HCT116 (cell line): ENCODE measurements at regions not wholly inside any gene's neighbourhood (a gene's known extent, or its start where the extent isn't known, plus 50 kb on each side); places are given as distances from the start of the nearest gene placed in this dataset.

Experiments used
- ATAC-seq: fragments of 200-7000 bp; cut with Tn5 transposase; 2 replicates; pipeline ENCODE4 v1.9.1; 2020; ENCODE audit warnings: mild to moderate bottlenecking, moderate library complexity
- BruUV-seq: library from RNA; stranded (reverse); fragments of 400-500 nt; replicated peaks from 2 replicates; lab custom pipeline; 2021; lab: Mats Ljungman, UMichigan
- CTCF ChIA-PET: fragments of 300-600 bp; sonication (Branson Sonifier 250); formaldehyde crosslinking; loops from one replicate; lab custom pipeline; 2021; ENCODE audit warnings: antibody characterized with exemption; lab: Charles Lee
- POLR2A ChIA-PET: fragments of 300-600, 350-600 bp; sonication (Branson Sonifier 250); formaldehyde crosslinking; loops from one replicate; lab custom pipeline; 2021; ENCODE audit warnings: antibody characterized with exemption; lab: Charles Lee
- RAD21 ChIA-PET, 2 experiments: fragments of 300-600 bp; sonication (Branson Sonifier 250); formaldehyde crosslinking; loops; one replicate each; lab custom pipeline; 2023; ENCODE audit warnings: low total read pairs in 2 of 2; ENCODE audit not compliant: uncharacterized antibody in 2 of 2, unreplicated experiment in 2 of 2, low non-redundant PET in 1 of 2; lab: Charles Lee
- DNase-seq: peaks from one replicate; pipeline ENCODE4 v3.0.0-alpha.2; 2010; ENCODE audit warnings: low read depth, low spot score
- H2AFZ ChIP-seq: fragments of 200-600 bp; shearing (Covaris generic), sonication (generic); 2 replicates; pipeline ENCODE4 v1.6.1; 2017; ENCODE audit warnings: low read depth, mixed run types, mixed read lengths, antibody characterized with exemption, low read length; ENCODE audit not compliant: poor library complexity, severe bottlenecking
- H3K27ac ChIP-seq: 2 replicates; pipeline ENCODE4 v1.5.1; 2012; ENCODE audit warnings: low read depth, low read length
- H3K27me3 ChIP-seq: fragments of 200-600 bp; sonication (generic); 2 replicates; pipeline ENCODE4 v1.6.1; 2016; ENCODE audit warnings: mixed run types, low read length, mixed read lengths; ENCODE audit not compliant: insufficient read depth
- H3K36me3 ChIP-seq, 2 experiments: fragments of 200-500 bp in 1 of 2; fragments of 200-600 bp in 1 of 2; sonication (Bioruptor generic) in 1 of 2; sonication (generic) in 1 of 2; 2 replicates each; pipeline versions ENCODE4 v1.5.1 to v1.6.1; 2014 to 2016; ENCODE audit warnings: low read length in 2 of 2, inconsistent platforms in 1 of 2, mixed read lengths in 1 of 2, mixed run types in 1 of 2; ENCODE audit not compliant: insufficient read depth in 2 of 2, control insufficient read depth in 1 of 2
- H3K4me1 ChIP-seq, 2 experiments: fragments of 200-600 bp in 1 of 2; sonication (generic) in 1 of 2; 2 replicates each; pipeline versions ENCODE4 v1.5.1 to v1.6.1; 2012 to 2017; ENCODE audit warnings: low read length in 2 of 2, inconsistent platforms in 1 of 2, mild to moderate bottlenecking in 1 of 2, mixed read lengths in 1 of 2, mixed run types in 1 of 2, moderate library complexity in 1 of 2; ENCODE audit not compliant: insufficient read depth in 2 of 2, control insufficient read depth in 1 of 2
- H3K4me2 ChIP-seq: fragments of 200-600 bp; sonication (generic); 2 replicates; pipeline ENCODE4 v1.6.1; 2017; ENCODE audit warnings: mixed run types, low read length, mixed read lengths
- H3K4me3 ChIP-seq, 2 experiments: fragments of 200-600 bp in 1 of 2; sonication (generic) in 1 of 2; replicated peaks in 1 of 2; 2 replicates each; pipeline ENCODE4 v1.5.1; 2011 to 2016; ENCODE audit warnings: low read length in 2 of 2, control low read depth in 1 of 2, low read depth in 1 of 2, mild to moderate bottlenecking in 1 of 2, mixed read lengths in 1 of 2, mixed run types in 1 of 2
- H3K79me2 ChIP-seq: fragments of 200-600 bp; sonication (generic); 2 replicates; pipeline ENCODE4 v1.6.1; 2017; ENCODE audit warnings: mild to moderate bottlenecking, mixed run types, low read length, moderate library complexity, mixed read lengths; ENCODE audit not compliant: insufficient read depth
- H3K9ac ChIP-seq: fragments of 200-600 bp; sonication (generic); 2 replicates; pipeline ENCODE4 v1.6.1; 2016; ENCODE audit warnings: low read length, mixed read lengths
- H3K9me2 ChIP-seq: fragments of 200-600 bp; sonication (generic), shearing (Covaris generic); 2 replicates; pipeline ENCODE4 v1.6.1; 2017; ENCODE audit warnings: mixed run types, mild to moderate bottlenecking, moderate library complexity; ENCODE audit not compliant: insufficient read depth
- H3K9me3 ChIP-seq, 2 experiments: fragments of 200-500 bp in 1 of 2; fragments of 200-600 bp in 1 of 2; sonication (Bioruptor generic) in 1 of 2; sonication (generic) in 1 of 2; 2 replicates each; pipeline ENCODE4 v1.6.1; 2014 to 2017; ENCODE audit warnings: low read length in 2 of 2, mixed read lengths in 2 of 2, inconsistent platforms in 1 of 2, low read depth in 1 of 2, mild to moderate bottlenecking in 1 of 2, mixed run types in 1 of 2, moderate library complexity in 1 of 2; ENCODE audit not compliant: control insufficient read depth in 1 of 2, insufficient read depth in 1 of 2
- H4K20me1 ChIP-seq: fragments of 200-600 bp; sonication (generic), shearing (Covaris generic); 2 replicates; pipeline ENCODE4 v1.6.1; 2017; ENCODE audit warnings: mixed run types, mild to moderate bottlenecking, moderate library complexity; ENCODE audit not compliant: insufficient read depth
- CBX3 ChIP-seq: IDR thresholded peaks from 2 replicates; pipeline ENCODE4 v1.6.1; 2012; ENCODE audit warnings: low read depth
- CEBPB ChIP-seq: IDR thresholded peaks from 2 replicates; pipeline ENCODE4 v1.6.1; 2012; ENCODE audit warnings: low read depth
- CTCF ChIP-seq, 3 experiments: fragments of 200-600 bp in 1 of 3; sonication (generic) in 1 of 3; IDR thresholded peaks in 2 of 3; conservative IDR thresholded peaks in 1 of 3; 2 replicates each; pipeline ENCODE4 v1.5.1; 2012 to 2017; ENCODE audit warnings: low read depth in 2 of 3, low read length in 2 of 3, antibody characterized with exemption in 1 of 3, borderline replicate concordance in 1 of 3, control low read depth in 1 of 3, mild to moderate bottlenecking in 1 of 3, mixed read lengths in 1 of 3, mixed run types in 1 of 3, moderate library complexity in 1 of 3; ENCODE audit not compliant: insufficient read depth in 1 of 3
- EGR1 ChIP-seq: IDR thresholded peaks from 2 replicates; pipeline ENCODE4 v1.6.1; 2012; ENCODE audit warnings: low read depth
- ELF1 ChIP-seq: IDR thresholded peaks from 2 replicates; pipeline ENCODE4 v1.6.1; 2012; ENCODE audit warnings: low read depth, borderline replicate concordance
- EZH2 ChIP-seq: fragments of 200-600 bp; sonication (generic); IDR thresholded peaks from 2 replicates; pipeline ENCODE4 v1.6.1; 2017; ENCODE audit warnings: antibody characterized with exemption, mixed run types
- FOSL1 ChIP-seq: IDR thresholded peaks from 2 replicates; pipeline ENCODE4 v1.6.1; 2012; ENCODE audit warnings: low read depth
- POLR2A ChIP-seq: IDR thresholded peaks from 2 replicates; pipeline ENCODE4 v1.7.0; 2011; ENCODE audit warnings: borderline replicate concordance; ENCODE audit not compliant: insufficient read depth, insufficient read length; ENCODE audit errors: extremely low read depth
- POLR2AphosphoS5 ChIP-seq: IDR thresholded peaks from 2 replicates; pipeline ENCODE4 v1.6.1; 2011; ENCODE audit warnings: mild to moderate bottlenecking, low read depth, low read length, moderate library complexity
- RAD21 ChIP-seq: IDR thresholded peaks from 2 replicates; pipeline ENCODE4 v1.6.1; 2012; ENCODE audit warnings: low read depth, mild to moderate bottlenecking
- REST ChIP-seq: IDR thresholded peaks from 2 replicates; pipeline ENCODE4 v1.6.1; 2012; ENCODE audit warnings: low read depth
- SIN3A ChIP-seq: IDR thresholded peaks from 2 replicates; pipeline ENCODE4 v1.6.1; 2012; ENCODE audit warnings: low read depth
- SP1 ChIP-seq: IDR thresholded peaks from 2 replicates; pipeline ENCODE4 v1.6.1; 2012; ENCODE audit warnings: low read depth
- SRF ChIP-seq: IDR thresholded peaks from 2 replicates; pipeline ENCODE4 v1.6.1; 2012; ENCODE audit warnings: low read depth
- TCF7L2 ChIP-seq: IDR thresholded peaks from 2 replicates; pipeline ENCODE4 v1.7.0; 2011; ENCODE audit warnings: borderline replicate concordance, inconsistent platforms; ENCODE audit not compliant: insufficient read depth, insufficient read length; ENCODE audit errors: extremely low read depth
- ZFX ChIP-seq: fragments of 450-650 bp; IDR thresholded peaks from 2 replicates; pipeline ENCODE4 v1.6.1; 2017
- ZNF274 ChIP-seq: fragments of 200-500 bp; sonication (Bioruptor generic); IDR thresholded peaks from 2 replicates; pipeline ENCODE4 v1.6.1; 2014; ENCODE audit warnings: mild to moderate bottlenecking, low read depth, low read length, inconsistent platforms
- intact Hi-C: fragments of 100-400 bp; cut with micrococcal nuclease; formaldehyde crosslinking; loops from 2 replicates; pipeline ENCODE4 v1.10.0; 2022
- TF ChIP-seq, protein P1 (sequence below): IDR thresholded peaks from 2 replicates; pipeline ENCODE4 v1.6.1; 2012

GRCh38 chr6:103895136-103895535, 964.6 kb downstream of the HACE1 start:
- RAD21 ChIA-PET = no interaction called here

DNA sequence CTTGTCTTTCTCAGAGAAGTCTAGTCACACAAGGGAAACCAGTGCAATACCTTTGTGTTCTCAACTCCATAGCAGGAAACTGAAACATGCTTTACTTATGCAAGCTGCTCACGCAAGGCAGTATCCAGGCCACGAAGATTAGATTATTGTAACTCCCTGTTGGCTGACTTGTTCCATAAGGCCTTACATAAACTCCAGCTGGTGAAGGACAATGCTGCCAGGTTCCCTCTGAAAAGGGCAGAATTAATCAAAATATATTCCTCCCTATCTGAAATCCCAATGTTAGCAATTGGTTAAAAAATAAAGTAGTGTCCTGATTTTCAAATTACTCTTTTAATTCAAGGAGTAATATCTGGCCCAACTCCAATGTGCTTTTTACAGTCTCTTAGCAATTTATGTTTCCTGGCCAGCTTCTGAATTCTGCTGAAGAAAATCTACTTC, 966.6 kb downstream of the HACE1 start:
- RAD21 ChIA-PET = no interaction called here
- BruUV-seq = no TSS peak
- DNase-seq (no peak), ATAC-seq (no peak)
- Histone ChIP-seq H3K36me3 (no peaks in the 10 kb centered on the region), H3K9me2 (no peaks in the 10 kb centered on the region), H3K9ac (no peak overlapping the region), H3K27me3 (no peaks in the 10 kb centered on the region), H3K79me2 (no peaks in the 10 kb centered on the region), H3K4me2 (no peak overlapping the region), H2AFZ (no peak overlapping the region), H3K4me3 (no peak overlapping the region), H3K9me3 (no peaks in the 10 kb centered on the region), H4K20me1 (no peaks in the 10 kb centered on the region), H3K4me1 (no peaks in the 10 kb centered on the region), H3K27ac (no peak overlapping the region)
- CTCF ChIA-PET = no interaction called here
- intact Hi-C loops = no loop called here
- POLR2A ChIA-PET = no interaction called here
- TF ChIP-seq EGR1 = no peak
- TF ChIP-seq CTCF (IDR thresholded peaks at IDR 0.05 in 2 of 3, conservative IDR thresholded peaks at IDR 0.05 in 1 of 3; ENCODE audit: borderline replicate concordance in 1 of 3, insufficient read depth in 1 of 3, low read depth in 2 of 3, low read length in 2 of 3) = no peak
- TF ChIP-seq SIN3A = no peak
- TF ChIP-seq CEBPB = no peak
- TF ChIP-seq ELF1 = no peak
- TF ChIP-seq FOSL1 = no peak
- no peak for TF ChIP-seq ZFX
- TF ChIP-seq SRF = no peak
- no peak for TF ChIP-seq POLR2A
- TF ChIP-seq REST = no peak
- TF ChIP-seq POLR2AphosphoS5 = no peak
- TF ChIP-seq SP1 = no peak
- TF ChIP-seq ZNF274 = no peak
- TF ChIP-seq CBX3 = no peak

More at GRCh38 chr6:103895136-103895535, 964.6 kb downstream of the HACE1 start:
- Histone ChIP-seq H3K9ac (no peak overlapping the region), H3K27me3 (no peaks in the 10 kb centered on the region), H3K4me2 (no peak overlapping the region), H3K4me1 (no peaks in the 10 kb centered on the region), H3K36me3 (no peaks in the 10 kb centered on the region), H3K4me3 (no peak overlapping the region), H2AFZ (no peak overlapping the region), H3K27ac (no peak overlapping the region), H3K9me2 (no peaks in the 10 kb centered on the region), H4K20me1 (no peaks in the 10 kb centered on the region)
- no peak for DNase-seq
- ChIA-PET CTCF (no interaction called here), POLR2A (no interaction called here)
- no peak for ATAC-seq
- BruUV-seq = no TSS peak
- intact Hi-C loops = no loop called here
- TF ChIP-seq TCF7L2 (no peak), POLR2A (no peak), RAD21 (no peak), EZH2 (no peak), FOSL1 (no peak), SRF (no peak), POLR2AphosphoS5 (no peak), ZNF274 (no peak)
- TF ChIP-seq, protein P1, sequence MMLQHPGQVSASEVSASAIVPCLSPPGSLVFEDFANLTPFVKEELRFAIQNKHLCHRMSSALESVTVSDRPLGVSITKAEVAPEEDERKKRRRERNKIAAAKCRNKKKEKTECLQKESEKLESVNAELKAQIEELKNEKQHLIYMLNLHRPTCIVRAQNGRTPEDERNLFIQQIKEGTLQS = no peak
- TF ChIP-seq, all 23 proteins: peak for 0
- Histone ChIP-seq H3K9me3 (no peaks in the 10 kb centered on the region), H3K79me2 (no peaks in the 10 kb centered on the region)
